ENCODE measurements at regions not wholly inside any gene's neighbourhood (a gene's known extent, or its start where the extent isn't known, plus 50 kb on each side); places are given as distances from the start of the nearest gene placed in this dataset.
"Not testable (repeated sequence)": the region's sequence is repeated elsewhere in the genome, so short reads cannot be mapped to it uniquely, and the experiment has no call there.

GRCh38 chr10:23643111-23643780, 204.4 kb downstream of the OTUD1 start:
- peak; percentile 74 to 79 for DNase-seq (ENCODE audit: low read depth in 2 of 2)

GRCh38 chr10:23648618-23649017, 209.7 kb downstream of the OTUD1 start:
- no peak for DNase-seq (ENCODE audit: low read depth in 2 of 2)

- no peak for DNase-seq (ENCODE audit: low read depth in 2 of 2)
These were observed 217.9 kb downstream of the OTUD1 start for GRCh38 chr10:23656735-23657134.

- no peak for DNase-seq (ENCODE audit: low read depth in 2 of 2)
These were observed 218.8 kb downstream of the OTUD1 start for GRCh38 chr10:23657677-23658076.

GRCh38 chr10:23671866-23672265, 233.0 kb downstream of the OTUD1 start:
- not testable (repeated sequence) for DNase-seq (ENCODE audit: low read depth in 2 of 2)

- no peak for DNase-seq (ENCODE audit: low read depth in 2 of 2)
These were observed 236.7 kb downstream of the OTUD1 start for GRCh38 chr10:23675585-23675984.

GRCh38 chr10:23676296-23676695, 237.4 kb downstream of the OTUD1 start:
- DNase-seq (ENCODE audit: low read depth in 2 of 2): no peak

- DNase-seq (ENCODE audit: low read depth in 2 of 2): no peak
These were observed 247.8 kb downstream of the OTUD1 start for GRCh38 chr10:23686722-23687121.

- no peak for DNase-seq (ENCODE audit: low read depth in 2 of 2)
These were observed 253.9 kb downstream of the OTUD1 start for GRCh38 chr10:23692736-23693135.

GRCh38 chr10:23693501-23693901, 254.6 kb downstream of the OTUD1 start:
- DNase-seq (ENCODE audit: low read depth in 2 of 2): no peak

GRCh38 chr10:23693925-23694324, 255.1 kb downstream of the OTUD1 start:
- DNase-seq (ENCODE audit: low read depth in 2 of 2): no peak

GRCh38 chr10:23694446-23694920, 255.6 kb downstream of the OTUD1 start:
- DNase-seq (ENCODE audit: low read depth in 2 of 2): no peak

- no peak for DNase-seq (ENCODE audit: low read depth in 2 of 2)
These were observed 256.3 kb downstream of the OTUD1 start for GRCh38 chr10:23694921-23695824.

GRCh38 chr10:23695825-23696420, 257.0 kb downstream of the OTUD1 start:
- no peak for DNase-seq (ENCODE audit: low read depth in 2 of 2)

GRCh38 chr10:23696476-23696875, 257.6 kb downstream of the OTUD1 start:
- no peak for DNase-seq (ENCODE audit: low read depth in 2 of 2)

GRCh38 chr10:23702977-23703414, 264.1 kb downstream of the OTUD1 start:
- DNase-seq (ENCODE audit: low read depth in 2 of 2): peak; percentile 16 to 17

- no peak for DNase-seq (ENCODE audit: low read depth in 2 of 2)
These were observed 276.5 kb downstream of the OTUD1 start for GRCh38 chr10:23715363-23715762.

GRCh38 chr10:23717913-23718312, 279.0 kb downstream of the OTUD1 start:
- no peak for DNase-seq (ENCODE audit: low read depth in 2 of 2)

- no peak for DNase-seq (ENCODE audit: low read depth in 2 of 2)
These were observed 280.1 kb downstream of the OTUD1 start for GRCh38 chr10:23718946-23719345.

- DNase-seq (ENCODE audit: low read depth in 2 of 2): no peak
These were observed 284.9 kb downstream of the OTUD1 start for GRCh38 chr10:23723796-23724195.

- DNase-seq (ENCODE audit: low read depth in 2 of 2): no peak
These were observed 286.7 kb downstream of the OTUD1 start for GRCh38 chr10:23725548-23725947.

GRCh38 chr10:23742368-23742767, 303.5 kb downstream of the OTUD1 start:
- DNase-seq (ENCODE audit: low read depth in 2 of 2): no peak

All from fibroblast of skin of left quadriceps (primary cell).